OCI-LY3 (cell line): ENCODE measurements at regions not wholly inside any gene's neighbourhood (a gene's known extent, or its start where the extent isn't known, plus 50 kb on each side); places are given as distances from the start of the nearest gene placed in this dataset.
"Not testable (repeated sequence)": the region's sequence is repeated elsewhere in the genome, so short reads cannot be mapped to it uniquely, and the experiment has no call there.

ENCODE experiments used
- H2AFZ ChIP-seq: fragments of 200-600, 300-600 bp; shearing (Covaris generic); 2 replicates; pipeline ENCODE4 v1.6.0; 2014; ENCODE audit warnings: antibody characterized with exemption, low read depth, low read length
- H3K27ac ChIP-seq: fragments of 200-600, 300-600 bp; sonication (generic); 2 replicates; pipeline ENCODE4 v1.5.1; 2014; ENCODE audit warnings: mild to moderate bottlenecking, low read length, moderate library complexity, mixed read lengths
- H3K27me3 ChIP-seq: fragments of 200-600, 300-600 bp; sonication (generic); 2 replicates; pipeline ENCODE4 v1.6.1; 2014; ENCODE audit warnings: low read depth, low read length, mixed read lengths
- H3K36me3 ChIP-seq: fragments of 200-600, 300-600 bp; sonication (generic); replicated peaks from 2 replicates; pipeline ENCODE3; 2014; ENCODE audit warnings: low read depth, low read length, mixed read lengths
- H3K4me1 ChIP-seq: fragments of 300-600, 200-600 bp; sonication (generic); 2 replicates; pipeline ENCODE4 v1.6.1; 2014; ENCODE audit warnings: low read length, mixed read lengths
- H3K4me2 ChIP-seq: fragments of 200-600, 300-600 bp; sonication (generic); 2 replicates; pipeline ENCODE4 v1.6.1; 2014; ENCODE audit warnings: low read length, mixed read lengths
- H3K4me3 ChIP-seq: fragments of 300-600, 200-600 bp; sonication (generic); 2 replicates; pipeline ENCODE4 v1.5.1; 2014; ENCODE audit warnings: antibody characterized with exemption, mild to moderate bottlenecking, low read length, moderate library complexity
- H3K79me2 ChIP-seq: fragments of 300-600, 200-600 bp; shearing (Covaris generic); 2 replicates; pipeline ENCODE4 v1.6.1; 2014; ENCODE audit warnings: mild to moderate bottlenecking, low read length, mixed read lengths
- H3K9ac ChIP-seq: fragments of 300-600, 200-600 bp; shearing (Covaris generic); 2 replicates; pipeline ENCODE4 v1.6.0; 2014; ENCODE audit warnings: mild to moderate bottlenecking, low read length, moderate library complexity
- H3K9me3 ChIP-seq: fragments of 200-600, 300-600 bp; shearing (Covaris generic); 2 replicates; pipeline ENCODE4 v1.6.1; 2014; ENCODE audit warnings: low read length, mixed read lengths; ENCODE audit not compliant: insufficient read depth
- H4K20me1 ChIP-seq: fragments of 200-600, 300-600 bp; sonication (generic); 2 replicates; pipeline ENCODE4 v1.6.1; 2016; ENCODE audit warnings: low read length, mixed read lengths; ENCODE audit not compliant: insufficient read depth
- CTCF ChIP-seq: fragments of 200-600, 300-600 bp; sonication (generic); IDR thresholded peaks from 2 replicates; pipeline ENCODE4 v1.5.1; 2014; ENCODE audit warnings: antibody characterized with exemption, low read length, low read depth
- EZH2phosphoT487 ChIP-seq: fragments of 200-600 bp; shearing (Covaris generic); IDR thresholded peaks from 2 replicates; pipeline ENCODE4 v1.6.1; 2018; ENCODE audit warnings: antibody characterized with exemption, mixed run types, low read depth

GRCh38 chr7:12031186-12031585 lies 179.9 kb upstream of the TMEM106B start:
- Histone ChIP-seq H3K79me2 (no peaks in the 10 kb centered on the region), H3K4me3 (no peak overlapping the region), H3K4me2 (no peak overlapping the region), H2AFZ (no peak overlapping the region), H3K9me3 (no peaks in the 10 kb centered on the region), H3K9ac (no peak overlapping the region), H3K27ac (no peak overlapping the region), H3K27me3 (no peaks in the 10 kb centered on the region), H4K20me1 (no peaks in the 10 kb centered on the region), H3K36me3 (no peaks in the 10 kb centered on the region), H3K4me1 (peaks cover 8% of the 10 kb centered on the region; the same call in 1 of the 2 replicates)
- TF ChIP-seq CTCF (no peak), EZH2phosphoT487 (no peak)

- no peak overlapping the region for H3K27ac ChIP-seq
- no peaks in the 10 kb centered on the region for H3K9me3 ChIP-seq
- no peaks in the 10 kb centered on the region for H3K79me2 ChIP-seq
- no peaks in the 10 kb centered on the region for H3K36me3 ChIP-seq
- no peak overlapping the region for H2AFZ ChIP-seq
- H3K4me3 ChIP-seq, result no peak overlapping the region
- peaks cover 8% of the 10 kb centered on the region; the same call in 1 of the 2 replicates for H3K4me1 ChIP-seq
- no peak overlapping the region for H3K4me2 ChIP-seq
- no peaks in the 10 kb centered on the region for H4K20me1 ChIP-seq
- no peaks in the 10 kb centered on the region for H3K27me3 ChIP-seq
- TF ChIP-seq CTCF (no peak), EZH2phosphoT487 (no peak)
- no peak overlapping the region for H3K9ac ChIP-seq
These were observed 179.5 kb upstream of the TMEM106B start for GRCh38 chr7:12031638-12032037.

GRCh38 chr7:12032146-12032545 lies 178.9 kb upstream of the TMEM106B start:
- Histone ChIP-seq H3K27ac (no peak overlapping the region), H2AFZ (no peak overlapping the region)

GRCh38 chr7:12043457-12043856 lies 167.6 kb upstream of the TMEM106B start:
- H3K27me3 ChIP-seq, H3K4me1 ChIP-seq, H3K36me3 ChIP-seq, H3K9me3 ChIP-seq, H4K20me1 ChIP-seq, H3K4me2 ChIP-seq, H3K27ac ChIP-seq, H2AFZ ChIP-seq, H3K79me2 ChIP-seq, H3K9ac ChIP-seq, H3K4me3 ChIP-seq: not testable (repeated sequence)

More at GRCh38 chr7:12032146-12032545, 178.9 kb upstream of the TMEM106B start:
- TF ChIP-seq EZH2phosphoT487, result no peak
- Histone ChIP-seq H3K4me1 (peaks cover 8% of the 10 kb centered on the region; the same call in 1 of the 2 replicates), H4K20me1 (no peaks in the 10 kb centered on the region), H3K9ac (no peak overlapping the region), H3K36me3 (no peaks in the 10 kb centered on the region), H3K9me3 (no peaks in the 10 kb centered on the region), H3K79me2 (no peaks in the 10 kb centered on the region), H3K27me3 (no peaks in the 10 kb centered on the region), H3K4me2 (no peak overlapping the region), H3K4me3 (no peak overlapping the region)

- Histone ChIP-seq H3K9me3 (0 out of 2 replicates have a peak, but pooled peaks cover 4% of the 10 kb centered on the region), H2AFZ (no peak overlapping the region), H3K4me2 (no peak overlapping the region), H4K20me1 (no peaks in the 10 kb centered on the region), H3K4me1 (no peaks in the 10 kb centered on the region), H3K9ac (no peak overlapping the region), H3K27me3 (no peaks in the 10 kb centered on the region), H3K27ac (no peak overlapping the region), H3K4me3 (no peak overlapping the region), H3K36me3 (no peaks in the 10 kb centered on the region), H3K79me2 (no peaks in the 10 kb centered on the region)
- no peak for TF ChIP-seq CTCF
- TF ChIP-seq EZH2phosphoT487, result no peak
These were observed 158.9 kb upstream of the TMEM106B start for GRCh38 chr7:12052211-12052610.
